ENCODE measurements at regions not wholly inside any gene's neighbourhood (a gene's known extent, or its start where the extent isn't known, plus 50 kb on each side); places are given as distances from the start of the nearest gene placed in this dataset.

- no peak for DNase-seq (ENCODE audit: low read depth)
These were observed 365.3 kb downstream of the RNF144B start for GRCh38 chr6:18752278-18753068.

- no peak for DNase-seq (ENCODE audit: low read depth)
These were observed 365.9 kb downstream of the RNF144B start for GRCh38 chr6:18753076-18753475.

GRCh38 chr6:18763086-18763485, 375.9 kb downstream of the RNF144B start:
- DNase-seq (ENCODE audit: low read depth), result no peak

GRCh38 chr6:18784794-18785193, 397.6 kb downstream of the RNF144B start:
- DNase-seq (ENCODE audit: low read depth), result no peak

- DNase-seq (ENCODE audit: low read depth), result no peak
These were observed 398.8 kb downstream of the RNF144B start for GRCh38 chr6:18785810-18786490.

- DNase-seq (ENCODE audit: low read depth), result no peak
These were observed 405.7 kb downstream of the RNF144B start for GRCh38 chr6:18792866-18793265.

- DNase-seq (ENCODE audit: low read depth), result no peak
These were observed 408.6 kb downstream of the RNF144B start for GRCh38 chr6:18795726-18796125.

GRCh38 chr6:18820725-18821124, 433.6 kb downstream of the RNF144B start:
- no peak for DNase-seq (ENCODE audit: low read depth)

- DNase-seq (ENCODE audit: low read depth), result peak; percentile 27
These were observed 436.7 kb downstream of the RNF144B start for GRCh38 chr6:18823782-18824386.

GRCh38 chr6:18829272-18829870, 442.2 kb downstream of the RNF144B start:
- DNase-seq (ENCODE audit: low read depth), result no peak

- no peak for DNase-seq (ENCODE audit: low read depth)
These were observed 448.8 kb downstream of the RNF144B start for GRCh38 chr6:18835976-18836375.

GRCh38 chr6:18837013-18837412, 449.9 kb downstream of the RNF144B start:
- no peak for DNase-seq (ENCODE audit: low read depth)

- no peak for DNase-seq (ENCODE audit: low read depth)
These were observed 455.4 kb downstream of the RNF144B start for GRCh38 chr6:18842534-18842933.

- no peak for DNase-seq (ENCODE audit: low read depth)
These were observed 458.7 kb downstream of the RNF144B start for GRCh38 chr6:18845896-18846295.

GRCh38 chr6:18846327-18846726, 459.2 kb downstream of the RNF144B start:
- DNase-seq (ENCODE audit: low read depth), result no peak

GRCh38 chr6:18861204-18861603, 474.1 kb downstream of the RNF144B start:
- DNase-seq (ENCODE audit: low read depth), result no peak

- no peak for DNase-seq (ENCODE audit: low read depth)
These were observed 496.1 kb downstream of the RNF144B start for GRCh38 chr6:18883268-18883667.

- DNase-seq (ENCODE audit: low read depth), result no peak
These were observed 496.7 kb downstream of the RNF144B start for GRCh38 chr6:18883851-18884250.

GRCh38 chr6:18893540-18894269, 506.6 kb downstream of the RNF144B start:
- DNase-seq (ENCODE audit: low read depth), result no peak

GRCh38 chr6:18897350-18897749, 510.2 kb downstream of the RNF144B start:
- no peak for DNase-seq (ENCODE audit: low read depth)

- DNase-seq (ENCODE audit: low read depth), result no peak
These were observed 517.5 kb downstream of the RNF144B start for GRCh38 chr6:18904681-18905080.

GRCh38 chr6:18920701-18921100, 533.6 kb downstream of the RNF144B start:
- DNase-seq (ENCODE audit: low read depth), result no peak

Measured in LHCN-M2 (cell line).